Peyer's patch (tissue), 4 donors: ENCODE measurements at regions not wholly inside any gene's neighbourhood (a gene's known extent, or its start where the extent isn't known, plus 50 kb on each side); places are given as distances from the start of the nearest gene placed in this dataset.

ENCODE experiments used
- DNase-seq, 3 donors: peaks; one replicate each; pipeline ENCODE4 v3.0.0-alpha.2; 2017 to 2019
- H3K27ac ChIP-seq, 4 donors: fragments of 200-600 bp; sonication (generic); one replicate each; pipeline ENCODE4 v1.5.1; 2016 to 2019
- H3K27me3 ChIP-seq, 2 donors: fragments of 200-600 bp; sonication (generic); one replicate each; pipeline ENCODE4 v1.5.1; 2019
- H3K36me3 ChIP-seq, 3 donors: fragments of 200-600 bp; sonication (generic); one replicate each; pipeline ENCODE4 v1.5.1; 2016 to 2019
- H3K4me1 ChIP-seq, 4 donors: fragments of 200-600 bp; sonication (generic); one replicate each; pipeline ENCODE4 v1.5.1; 2016 to 2019
- H3K4me3 ChIP-seq, 4 donors: fragments of 200-600 bp; sonication (generic); 1 replicate in 3 of 4; 2 replicates in 1 of 4; pipeline ENCODE4 v1.5.1; 2016 to 2019; ENCODE audit warnings: mild to moderate bottlenecking in 1 of 4
- H3K9me3 ChIP-seq, 4 donors: fragments of 200-600 bp; sonication (generic); one replicate each; pipeline ENCODE4 v1.5.1; 2016 to 2019; ENCODE audit warnings: mild to moderate bottlenecking in 1 of 4
- CTCF ChIP-seq, 6 experiments: fragments of 450-650 bp in 4 of 6; fragments of 200-600 bp in 2 of 6; sonication (generic) in 1 of 6; IDR thresholded peaks; one replicate each; pipeline ENCODE4 v1.5.1; 2017 to 2019; ENCODE audit warnings: antibody characterized with exemption in 6 of 6, mild to moderate bottlenecking in 3 of 6, moderate library complexity in 1 of 6
- POLR2A ChIP-seq, 2 donors: fragments of 450-650 bp; IDR thresholded peaks; one replicate each; pipeline ENCODE4 v1.5.1; 2017; ENCODE audit warnings: antibody characterized with exemption in 2 of 2, mild to moderate bottlenecking in 2 of 2, moderate library complexity in 2 of 2

GRCh38 chr4:35883108-35883507, 361.2 kb downstream of the ARAP2 start:
- H3K27me3 ChIP-seq = no peaks in the 10 kb centered on the region
- no peak for DNase-seq
- no peaks in the 10 kb centered on the region for H3K4me1 ChIP-seq
- TF ChIP-seq POLR2A (IDR thresholded peaks at IDR 0.05) (no peak), CTCF (IDR thresholded peaks at IDR 0.05) (no peak)
- no peaks in the 10 kb centered on the region for H3K36me3 ChIP-seq
- no peak overlapping the region for H3K4me3 ChIP-seq
- H3K9me3 ChIP-seq = no peaks in the 10 kb centered on the region
- no peak overlapping the region for H3K27ac ChIP-seq

GRCh38 chr4:35884714-35885480, 359.4 kb downstream of the ARAP2 start:
- no peaks in the 10 kb centered on the region for H3K4me1 ChIP-seq
- H3K36me3 ChIP-seq = no peaks in the 10 kb centered on the region
- no peaks in the 10 kb centered on the region for H3K27me3 ChIP-seq
- no peak for DNase-seq
- TF ChIP-seq CTCF (IDR thresholded peaks at IDR 0.05) (no peak), POLR2A (IDR thresholded peaks at IDR 0.05) (no peak)
- H3K4me3 ChIP-seq = no peak overlapping the region
- H3K9me3 ChIP-seq = no peaks in the 10 kb centered on the region
- H3K27ac ChIP-seq = no peak overlapping the region

- no peak for TF ChIP-seq CTCF (IDR thresholded peaks at IDR 0.05)
- no peak for TF ChIP-seq POLR2A (IDR thresholded peaks at IDR 0.05)
- H3K9me3 ChIP-seq = no peaks in the 10 kb centered on the region
- no peak for DNase-seq
- H3K36me3 ChIP-seq = no peaks in the 10 kb centered on the region
- H3K4me3 ChIP-seq = no peak overlapping the region
- no peaks in the 10 kb centered on the region for H3K27me3 ChIP-seq
- no peaks in the 10 kb centered on the region for H3K4me1 ChIP-seq
- no peak overlapping the region for H3K27ac ChIP-seq
Measured at GRCh38 chr4:35897808-35898207, 346.5 kb downstream of the ARAP2 start.

- Histone ChIP-seq H3K27ac (no peak overlapping the region), H3K36me3 (no peaks in the 10 kb centered on the region), H3K4me3 (no peak overlapping the region), H3K4me1 (no peaks in the 10 kb centered on the region), H3K27me3 (no peaks in the 10 kb centered on the region), H3K9me3 (no peaks in the 10 kb centered on the region)
- DNase-seq = no peak
- TF ChIP-seq POLR2A (IDR thresholded peaks at IDR 0.05) (no peak), CTCF (IDR thresholded peaks at IDR 0.05) (no peak)
Measured at GRCh38 chr4:35900286-35901243, 343.7 kb downstream of the ARAP2 start.

- TF ChIP-seq POLR2A (IDR thresholded peaks at IDR 0.05) = no peak
- no peaks in the 10 kb centered on the region for H3K27me3 ChIP-seq
- no peak for DNase-seq
- no peak overlapping the region for H3K27ac ChIP-seq
- no peak overlapping the region for H3K4me3 ChIP-seq
- H3K36me3 ChIP-seq = no peaks in the 10 kb centered on the region
- no peaks in the 10 kb centered on the region for H3K4me1 ChIP-seq
- H3K9me3 ChIP-seq = no peaks in the 10 kb centered on the region
Measured at GRCh38 chr4:35912174-35912573, 332.1 kb downstream of the ARAP2 start.

GRCh38 chr4:35918491-35918977, 325.8 kb downstream of the ARAP2 start:
- Histone ChIP-seq H3K27me3 (no peaks in the 10 kb centered on the region), H3K4me3 (no peak overlapping the region), H3K27ac (no peak overlapping the region), H3K4me1 (no peaks in the 10 kb centered on the region), H3K9me3 (no peaks in the 10 kb centered on the region), H3K36me3 (no peaks in the 10 kb centered on the region)
- TF ChIP-seq POLR2A (IDR thresholded peaks at IDR 0.05) = no peak
- no peak for TF ChIP-seq CTCF (IDR thresholded peaks at IDR 0.05)
- no peak for DNase-seq
